ENCODE measurements at regions not wholly inside any gene's neighbourhood (a gene's known extent, or its start where the extent isn't known, plus 50 kb on each side); places are given as distances from the start of the nearest gene placed in this dataset.

DNA sequence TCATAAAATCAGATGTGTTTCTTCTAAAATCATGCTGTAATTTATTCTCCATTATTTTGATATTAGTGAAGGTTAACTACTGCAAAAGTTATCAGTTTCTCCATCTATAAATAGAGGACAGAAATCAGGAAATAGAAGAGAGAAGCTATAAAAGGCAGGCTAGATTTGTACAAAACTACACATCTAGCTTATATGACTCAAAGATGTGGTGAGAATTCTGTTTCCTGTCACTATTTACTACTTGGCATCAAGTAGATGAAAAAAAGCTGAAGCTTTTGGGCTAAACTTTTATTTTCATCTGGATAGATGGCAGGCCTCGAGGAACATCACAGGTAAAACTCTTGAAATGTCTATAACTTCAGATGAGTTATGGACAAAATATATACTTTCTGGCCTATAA lies 49.8 kb upstream of the NAB1 start:
- no peak for TF ChIP-seq POLR2A (IDR thresholded peaks at IDR 0.05; ENCODE audit: low read depth, low read length)
- no peak for TF ChIP-seq TAF1 (IDR thresholded peaks at IDR 0.05; ENCODE audit: borderline replicate concordance, low read depth, low read length)
- TF ChIP-seq POLR2AphosphoS5 (IDR thresholded peaks at IDR 0.05; ENCODE audit: low read depth, low read length), result no peak
